ENCODE measurements at regions not wholly inside any gene's neighbourhood (a gene's known extent, or its start where the extent isn't known, plus 50 kb on each side); places are given as distances from the start of the nearest gene placed in this dataset.
"Not testable (repeated sequence)": the region's sequence is repeated elsewhere in the genome, so short reads cannot be mapped to it uniquely, and the experiment has no call there.

DNA sequence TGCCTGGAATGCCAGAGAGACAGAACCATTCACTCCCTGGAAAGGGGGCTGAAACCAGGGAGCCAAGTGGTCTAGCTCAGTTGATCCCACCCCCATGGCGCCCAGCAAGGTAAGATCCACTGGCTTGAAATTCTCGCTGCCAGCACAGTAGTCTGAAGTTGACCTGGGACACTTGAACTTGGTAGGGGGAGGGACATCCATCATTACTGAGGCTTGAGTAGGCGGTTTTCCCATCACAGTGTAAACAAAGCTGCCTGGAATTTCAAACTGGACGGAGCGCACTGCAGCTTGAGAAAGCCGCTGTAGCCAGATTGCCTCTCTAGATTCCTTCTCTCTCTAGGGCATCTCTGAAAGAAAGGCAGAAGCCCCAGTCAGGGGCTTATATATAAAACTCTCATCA, 310.7 kb upstream of the DPPA4 start:
- DNase-seq (ENCODE audit: extremely low read depth in 1 of 2, low read depth in 1 of 2): no peak

DNA sequence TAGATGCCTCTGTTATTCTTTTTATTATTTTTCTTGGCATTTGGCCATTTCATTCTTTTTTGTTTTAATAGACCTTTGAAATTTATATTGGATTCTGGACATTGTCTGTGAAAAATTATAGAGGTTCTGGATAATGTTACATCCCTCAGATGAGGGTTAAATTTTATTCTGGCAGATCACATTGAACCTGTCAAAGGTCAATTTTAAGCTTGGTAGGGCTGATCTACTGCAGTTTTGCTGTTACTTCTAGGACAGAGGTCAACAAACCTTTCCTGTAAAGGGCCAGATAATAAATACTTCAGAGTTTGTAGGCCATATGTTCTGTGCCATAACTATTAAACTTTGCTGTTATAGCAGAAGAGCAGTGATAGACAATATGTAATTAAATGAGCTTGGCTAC, 318.9 kb upstream of the DPPA4 start:
- no peak for DNase-seq (ENCODE audit: extremely low read depth in 1 of 2, low read depth in 1 of 2)

DNA sequence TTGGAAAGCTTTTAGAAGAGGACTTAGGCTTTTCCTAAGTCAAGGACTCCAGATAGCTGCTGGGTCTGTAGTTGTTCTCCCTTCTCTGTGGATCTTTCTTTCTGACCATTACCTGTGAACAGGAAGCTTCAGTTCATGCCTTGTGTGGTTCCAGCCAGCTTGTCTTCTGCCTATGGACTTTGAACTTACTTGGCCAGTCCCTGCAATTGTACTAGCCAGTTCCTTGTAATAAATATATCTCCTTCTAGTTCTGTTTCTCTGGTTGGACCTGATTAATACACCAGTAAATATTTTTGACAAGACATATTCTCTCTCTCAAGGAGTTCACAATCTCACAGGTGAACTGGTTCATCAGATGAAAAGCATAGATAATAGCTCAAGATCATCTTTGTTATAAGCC, 341.3 kb upstream of the DPPA4 start:
- no peak for DNase-seq (ENCODE audit: extremely low read depth in 1 of 2, low read depth in 1 of 2)

DNA sequence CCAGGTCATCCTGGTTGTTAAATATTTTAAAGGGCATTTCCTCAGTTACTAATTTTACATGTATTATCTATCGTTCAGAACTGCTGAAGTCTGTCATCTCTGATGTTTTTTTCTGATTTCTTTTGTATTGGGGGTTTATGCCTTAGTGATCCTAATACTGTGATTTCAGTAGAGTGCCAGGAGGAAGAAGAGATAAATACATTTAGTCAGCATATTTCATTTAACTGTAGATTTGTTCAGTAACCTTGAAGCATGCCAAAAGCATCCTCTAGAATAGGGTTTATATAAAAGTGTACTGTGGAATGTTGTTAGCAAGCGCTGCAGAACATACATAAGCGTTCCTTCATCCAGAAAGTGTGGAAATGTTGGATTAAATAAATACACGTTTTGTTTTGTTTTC, 342.3 kb upstream of the DPPA4 start:
- no peak for DNase-seq (ENCODE audit: extremely low read depth in 1 of 2, low read depth in 1 of 2)

DNA sequence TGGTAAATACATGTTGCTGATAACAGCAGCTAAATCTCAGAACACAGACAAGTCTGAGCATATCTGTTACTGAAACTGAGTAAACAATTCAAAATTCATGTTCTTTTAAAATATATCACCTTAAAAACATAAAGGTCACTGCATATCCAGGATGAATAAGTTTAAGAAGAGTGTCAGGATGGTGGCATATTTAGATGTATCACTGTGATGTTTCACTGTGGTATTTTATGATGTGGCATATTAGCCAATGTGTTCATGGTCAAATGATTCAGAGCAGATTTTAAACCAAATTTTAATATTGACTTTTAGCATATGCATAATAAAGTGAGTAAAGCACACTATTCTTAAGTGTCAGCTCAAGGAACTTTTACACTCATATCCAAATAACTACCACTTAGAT, 346.4 kb upstream of the DPPA4 start:
- DNase-seq (ENCODE audit: extremely low read depth in 1 of 2, low read depth in 1 of 2): no peak

DNA sequence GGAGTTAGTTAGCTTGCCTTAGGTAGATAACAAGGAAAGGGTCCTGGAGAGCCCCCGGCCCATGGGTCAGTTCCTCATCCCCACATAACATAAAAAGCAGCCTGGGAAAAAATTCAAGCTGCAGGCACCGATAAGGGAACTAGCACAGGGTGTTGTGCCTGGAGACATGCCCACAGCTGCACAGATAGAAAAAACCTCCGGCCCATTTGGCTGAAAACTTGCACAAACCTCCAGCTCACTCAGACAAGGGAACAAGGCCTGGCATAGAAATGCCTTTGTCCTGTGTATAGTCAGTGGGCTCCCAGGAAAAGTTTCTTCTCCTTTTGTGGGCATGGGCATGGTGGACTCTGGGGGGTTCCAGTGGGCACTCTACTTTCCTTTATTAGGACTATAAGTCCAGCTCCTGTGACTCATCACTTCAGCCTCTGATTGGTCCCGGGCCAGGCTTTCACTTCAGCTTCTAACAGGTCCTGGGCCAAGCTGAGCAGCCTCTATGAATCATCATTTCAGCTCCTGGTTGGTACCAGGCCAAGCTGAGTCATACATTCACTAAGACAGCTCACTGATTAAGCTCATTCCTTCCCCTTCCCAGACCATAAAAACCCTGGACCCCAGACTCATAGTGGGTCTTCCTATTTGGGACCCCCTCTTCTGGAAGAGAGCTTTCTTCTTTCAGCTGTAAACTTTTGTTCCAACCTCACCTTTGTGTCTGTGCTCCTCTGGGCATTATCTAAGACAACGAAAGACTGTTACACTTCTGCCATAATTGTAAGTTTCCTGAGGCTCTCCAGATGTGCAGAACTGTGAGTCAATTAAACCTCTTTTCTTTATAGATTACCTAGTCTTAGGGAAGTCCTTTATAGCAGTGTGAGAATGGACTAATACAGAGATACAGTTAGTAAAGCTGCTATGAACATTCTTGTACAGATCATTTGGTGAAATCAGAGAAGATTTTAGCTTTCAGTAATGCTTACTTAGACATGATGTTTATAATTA, 348.0 kb upstream of the DPPA4 start:
- DNase-seq (ENCODE audit: extremely low read depth in 1 of 2, low read depth in 1 of 2): no peak

DNA sequence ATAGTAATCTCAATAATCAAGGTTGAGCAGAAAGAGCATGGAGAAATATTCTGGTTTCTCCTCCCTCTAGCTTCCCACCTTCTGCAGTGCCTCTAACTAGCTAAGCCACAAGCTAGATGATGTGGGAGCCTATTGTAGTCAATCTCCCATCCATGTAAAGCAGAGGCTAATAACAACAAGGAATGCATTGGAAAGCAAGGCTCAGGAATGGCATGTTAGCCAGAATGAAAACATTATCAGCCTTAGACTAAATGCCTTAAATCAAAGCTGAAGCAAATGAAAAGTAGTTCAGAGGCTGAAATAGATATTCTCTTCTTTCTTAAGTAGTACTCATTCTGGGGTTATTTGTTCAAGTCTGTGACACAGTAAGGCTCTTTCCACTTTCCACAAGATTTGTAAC, 350.3 kb upstream of the DPPA4 start:
- DNase-seq (ENCODE audit: extremely low read depth in 1 of 2, low read depth in 1 of 2): no peak

DNA sequence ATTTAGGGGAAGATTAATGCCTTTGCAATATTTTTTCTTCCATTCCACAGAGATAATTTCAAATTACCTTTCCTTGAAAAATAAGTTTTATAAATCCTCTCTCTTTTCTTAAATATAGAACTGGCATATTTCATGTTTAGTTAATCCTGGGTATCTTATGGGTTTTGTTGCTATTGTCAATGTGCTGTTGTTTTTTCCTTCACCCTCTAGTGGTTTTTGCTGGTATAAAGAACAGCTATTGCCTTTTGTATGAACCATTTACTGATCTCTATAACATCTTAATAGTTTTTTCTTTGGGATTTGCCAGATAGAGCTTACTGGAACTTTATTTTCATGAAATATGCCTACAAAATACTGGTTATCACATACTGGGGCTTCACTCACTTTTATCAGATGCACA, 359.6 kb upstream of the DPPA4 start:
- DNase-seq (ENCODE audit: extremely low read depth in 1 of 2, low read depth in 1 of 2): no peak

DNA sequence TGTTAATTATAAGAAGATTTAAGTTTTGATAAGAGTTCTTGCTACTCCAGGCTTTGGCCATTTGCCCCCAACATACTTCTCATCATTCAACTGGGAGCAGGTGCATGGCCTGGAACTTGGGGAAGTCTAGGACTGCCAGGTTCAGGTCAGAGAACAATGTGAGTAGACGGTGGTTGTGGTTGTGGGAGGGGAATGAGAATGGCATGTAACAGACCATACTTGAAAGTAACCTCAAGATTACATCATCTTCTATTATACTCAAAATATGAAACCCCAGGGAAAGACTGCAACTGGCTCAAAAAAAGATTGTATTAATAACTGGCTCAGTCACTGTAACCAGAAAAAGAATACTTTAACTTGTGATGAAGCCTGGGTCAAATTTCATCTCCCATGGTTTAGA, 364.9 kb upstream of the DPPA4 start:
- peak in 1 of 2 donors; percentile 4 for DNase-seq (ENCODE audit: extremely low read depth in 1 of 2, low read depth in 1 of 2)

DNA sequence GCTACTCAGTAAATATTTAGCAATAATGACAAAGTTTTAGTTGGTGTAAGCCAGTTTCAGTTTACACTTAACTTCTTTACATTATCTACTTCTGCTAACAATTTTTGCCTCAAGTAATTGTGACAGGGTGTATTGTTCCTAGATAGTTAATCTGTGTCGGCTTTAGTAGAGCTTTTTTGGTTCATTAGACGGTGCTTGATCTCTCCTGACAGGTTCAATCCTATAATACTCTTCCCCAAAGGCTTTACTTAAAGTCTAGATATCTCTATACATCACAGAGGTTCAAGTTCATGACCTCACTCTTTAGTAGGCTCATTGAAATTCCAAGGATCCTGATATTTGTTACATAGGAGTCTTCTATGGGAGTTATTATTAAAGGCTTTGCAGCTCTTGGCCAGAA, 365.6 kb upstream of the DPPA4 start:
- DNase-seq (ENCODE audit: extremely low read depth in 1 of 2, low read depth in 1 of 2): no peak

DNA sequence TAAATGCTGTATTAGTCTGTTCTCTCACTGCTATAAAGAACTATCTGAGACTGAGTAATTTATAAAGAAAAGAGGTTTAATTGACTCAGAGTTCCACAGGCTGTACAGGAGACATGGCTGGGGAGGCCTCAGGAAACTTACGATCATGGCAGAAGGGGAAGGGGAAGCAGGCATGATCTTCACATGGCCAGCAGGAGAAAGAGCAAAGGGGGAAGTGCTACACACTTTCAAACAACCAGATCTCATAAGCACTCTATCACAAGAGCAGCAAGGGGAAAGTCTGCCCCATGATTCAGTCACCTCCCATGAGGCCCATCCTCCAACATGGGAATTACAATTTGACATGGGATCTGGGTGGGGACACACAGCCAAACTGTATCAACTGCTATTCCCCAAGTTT, 367.8 kb upstream of the DPPA4 start:
- not testable (repeated sequence) for DNase-seq (ENCODE audit: extremely low read depth in 1 of 2, low read depth in 1 of 2)

DNA sequence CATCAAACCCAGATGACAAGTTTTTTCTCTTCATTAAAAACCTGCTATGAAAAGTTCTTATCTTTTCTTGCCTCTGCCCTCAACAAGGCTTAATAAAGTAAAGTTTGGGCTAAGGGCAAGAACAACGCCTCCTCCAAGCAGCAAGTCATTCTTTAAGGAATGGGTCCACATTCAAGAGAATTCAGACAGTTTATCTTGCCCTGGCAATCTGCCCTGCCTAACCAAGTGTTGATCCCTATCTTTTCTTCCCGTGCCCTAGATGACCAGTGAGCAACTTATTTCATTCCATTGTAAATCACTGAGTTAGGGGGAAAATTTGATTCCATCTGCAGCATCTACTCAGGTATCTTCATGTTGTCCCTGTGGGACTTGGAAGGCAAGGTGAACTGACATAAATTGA, 370.3 kb upstream of the DPPA4 start:
- DNase-seq (ENCODE audit: extremely low read depth in 1 of 2, low read depth in 1 of 2): no peak

DNA sequence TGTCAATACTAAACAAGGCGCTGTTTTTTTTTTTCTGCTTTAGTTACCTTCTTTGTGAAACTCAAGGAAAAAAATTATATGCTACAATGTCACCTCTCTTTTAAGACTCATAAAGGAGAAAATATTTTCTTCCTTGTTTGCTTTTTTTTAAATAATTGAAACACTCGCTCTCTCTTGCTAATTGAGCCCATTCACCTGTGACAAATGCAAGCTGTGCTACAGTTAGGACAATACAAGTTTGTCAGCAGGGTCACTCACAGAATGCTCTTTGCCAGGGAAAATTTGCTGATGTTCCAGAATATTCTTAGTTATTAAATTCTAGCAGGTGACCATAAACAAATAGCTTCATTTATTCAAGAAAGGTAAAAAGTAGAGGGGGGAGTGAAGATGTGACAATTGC, 375.9 kb upstream of the DPPA4 start:
- DNase-seq (ENCODE audit: extremely low read depth in 1 of 2, low read depth in 1 of 2): no peak

DNA sequence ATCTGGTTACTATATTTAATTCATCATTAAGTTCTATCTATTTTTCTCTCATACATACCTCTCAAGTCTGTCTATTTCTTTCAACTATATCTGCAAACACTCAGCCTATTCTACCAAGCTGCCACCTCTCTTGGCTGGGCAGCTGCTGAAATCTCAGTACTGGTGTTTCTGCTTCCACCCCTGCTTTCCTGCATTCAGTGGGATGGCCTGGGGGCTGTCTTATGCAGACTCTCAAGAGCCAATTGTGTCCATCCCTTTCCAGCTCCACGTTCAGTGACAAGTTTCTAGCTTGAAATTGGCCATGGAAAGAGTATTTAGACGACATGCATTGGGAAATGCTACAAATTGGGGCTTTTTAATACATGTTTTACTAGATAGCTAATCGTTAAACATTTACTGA, 378.4 kb upstream of the DPPA4 start:
- no peak for DNase-seq (ENCODE audit: extremely low read depth in 1 of 2, low read depth in 1 of 2)

DNA sequence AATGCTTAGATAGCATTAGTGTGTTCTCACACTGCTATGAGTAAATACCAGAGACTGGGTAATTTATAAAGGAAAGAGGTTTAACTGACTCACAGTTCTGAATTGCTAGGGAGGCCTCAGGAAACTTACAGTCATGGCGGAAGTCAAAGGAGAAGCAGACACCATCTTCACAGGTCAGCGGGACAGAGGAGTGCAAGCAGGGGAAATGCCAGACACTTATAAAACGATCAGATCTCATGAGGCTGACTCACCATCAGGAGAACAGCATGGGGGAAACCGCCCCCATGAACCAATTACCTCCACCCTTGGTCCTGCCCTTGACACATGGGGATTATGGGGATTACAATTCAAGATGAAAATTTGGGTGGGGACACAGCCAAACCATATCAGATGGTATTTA, 381.5 kb upstream of the DPPA4 start:
- DNase-seq (ENCODE audit: extremely low read depth in 1 of 2, low read depth in 1 of 2): no peak

DNA sequence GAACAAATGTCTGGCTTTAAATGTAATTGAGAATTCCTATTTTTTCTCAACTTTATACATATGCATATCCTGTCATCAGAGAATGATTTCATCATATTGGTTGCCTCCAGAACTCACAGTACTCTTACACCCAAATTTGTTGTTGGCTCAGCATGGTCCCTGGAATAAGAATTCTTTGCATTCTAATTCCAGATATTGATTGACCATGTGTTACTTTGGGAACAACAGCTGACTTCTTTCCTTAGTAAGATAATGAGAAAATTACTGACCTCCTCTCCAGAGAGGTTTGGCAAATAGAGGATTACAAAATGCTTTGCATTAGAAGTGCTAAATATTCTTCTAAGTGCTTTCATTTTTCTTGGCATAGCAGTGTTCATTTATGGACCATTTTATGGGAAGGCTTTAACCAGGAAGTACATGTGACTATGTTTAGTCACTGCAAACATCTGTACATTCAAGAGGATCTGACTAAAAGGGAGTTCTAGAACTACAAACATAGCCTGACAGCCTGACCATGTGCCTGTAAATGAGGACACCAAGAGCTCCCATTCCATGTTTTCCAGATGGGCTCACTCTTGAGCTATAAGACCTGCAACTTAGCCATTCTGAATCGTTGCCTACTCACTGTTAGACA, 391.6 kb upstream of the DPPA4 start:
- no peak for DNase-seq (ENCODE audit: extremely low read depth in 1 of 2, low read depth in 1 of 2)

DNA sequence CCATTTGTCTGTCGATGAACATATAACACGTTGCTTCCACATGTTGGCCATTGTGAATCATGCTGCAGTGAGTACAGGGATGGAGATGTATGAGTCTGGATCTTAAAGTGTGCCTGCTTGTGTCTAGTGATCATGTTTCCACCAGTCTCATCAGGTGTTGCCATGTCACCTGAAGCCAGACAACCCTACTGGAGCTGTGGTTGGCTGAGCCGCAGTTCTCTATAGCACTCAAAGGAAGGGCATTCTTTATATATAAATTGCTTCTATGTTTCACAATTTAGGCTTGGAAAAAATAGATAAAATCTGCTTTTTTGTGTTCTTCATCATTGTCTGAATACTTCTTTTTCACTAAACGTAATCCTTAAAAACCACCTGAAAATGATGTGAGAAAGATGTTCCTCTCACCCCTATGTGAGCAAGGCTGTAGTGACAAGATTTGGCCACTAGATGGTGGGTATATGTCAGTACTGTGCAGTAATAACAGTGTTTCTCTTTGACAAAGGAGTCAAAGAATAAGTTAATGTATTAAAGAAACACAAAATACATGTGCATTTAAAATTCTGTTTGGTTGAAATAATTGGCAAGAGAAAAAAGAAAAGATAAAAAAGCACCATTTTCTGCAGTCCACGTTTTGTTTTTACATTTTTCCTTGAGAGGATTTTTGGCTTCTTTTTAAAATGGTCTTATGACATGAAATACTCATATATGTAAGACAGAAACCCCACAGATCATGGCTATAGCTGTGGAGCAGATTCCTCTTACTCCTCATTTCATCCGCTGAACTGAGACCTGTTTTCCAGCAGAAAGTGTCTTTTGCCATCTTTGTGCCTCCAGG, 394.5 kb upstream of the DPPA4 start:
- DNase-seq (ENCODE audit: extremely low read depth in 1 of 2, low read depth in 1 of 2): peak in 1 of 2 donors; percentile 29

DNA sequence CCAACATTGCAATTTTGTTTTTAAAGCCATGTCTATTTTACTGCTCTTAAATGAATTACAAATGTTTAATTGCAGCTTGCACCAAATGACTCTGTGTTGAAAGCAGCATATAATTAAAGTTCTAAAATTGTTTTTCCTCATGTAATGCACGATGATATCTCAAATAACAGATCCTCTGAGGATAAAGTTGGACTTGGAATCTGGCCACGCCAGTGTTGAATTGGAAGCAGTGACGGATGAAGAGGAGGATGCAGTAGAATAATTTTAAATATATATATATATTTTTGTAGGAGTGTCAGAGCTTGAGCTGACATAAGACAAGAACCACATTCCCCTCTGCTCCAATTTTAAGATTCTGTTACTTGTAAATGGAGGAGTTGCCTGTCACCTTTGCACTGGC, 406.6 kb upstream of the DPPA4 start:
- DNase-seq (ENCODE audit: extremely low read depth in 1 of 2, low read depth in 1 of 2): no peak

DNA sequence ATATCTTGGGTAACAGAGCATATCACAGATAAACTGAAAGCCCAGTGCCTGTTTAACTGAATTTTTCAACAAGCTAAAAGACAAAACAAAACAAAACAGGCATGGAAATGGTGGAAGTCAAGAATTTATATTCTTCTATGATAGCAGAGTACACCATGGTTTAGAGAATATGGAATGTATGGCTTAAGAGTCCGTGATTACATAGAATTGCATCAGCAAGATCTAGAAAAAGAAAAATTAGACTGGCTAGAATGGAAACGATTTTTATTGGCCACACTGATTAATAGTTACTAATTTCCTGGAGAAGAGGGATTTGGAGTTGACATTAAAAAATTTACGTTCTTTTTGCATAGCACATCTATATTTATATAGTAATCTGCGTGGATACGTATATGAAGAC, 435.2 kb upstream of the DPPA4 start:
- DNase-seq (ENCODE audit: extremely low read depth in 1 of 2, low read depth in 1 of 2): no peak

DNA sequence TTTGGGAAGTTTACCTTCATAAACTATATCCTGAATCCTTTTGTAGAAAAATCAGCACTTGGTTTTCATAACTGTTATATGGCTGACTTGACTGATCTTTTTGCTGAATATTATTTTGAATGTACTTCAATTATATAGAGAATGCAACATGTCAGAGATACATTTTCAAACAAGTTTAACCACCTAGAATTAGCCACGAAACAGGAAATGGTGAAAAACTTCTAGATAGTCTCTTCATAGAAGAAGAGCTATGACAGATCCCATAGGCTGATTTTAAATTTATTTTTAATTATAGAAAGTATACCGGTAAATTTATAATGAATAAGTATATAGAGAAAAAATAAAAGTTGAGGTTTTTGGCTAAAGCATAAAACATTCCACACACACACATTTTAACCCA, 436.8 kb upstream of the DPPA4 start:
- DNase-seq (ENCODE audit: extremely low read depth in 1 of 2, low read depth in 1 of 2): no peak

DNA sequence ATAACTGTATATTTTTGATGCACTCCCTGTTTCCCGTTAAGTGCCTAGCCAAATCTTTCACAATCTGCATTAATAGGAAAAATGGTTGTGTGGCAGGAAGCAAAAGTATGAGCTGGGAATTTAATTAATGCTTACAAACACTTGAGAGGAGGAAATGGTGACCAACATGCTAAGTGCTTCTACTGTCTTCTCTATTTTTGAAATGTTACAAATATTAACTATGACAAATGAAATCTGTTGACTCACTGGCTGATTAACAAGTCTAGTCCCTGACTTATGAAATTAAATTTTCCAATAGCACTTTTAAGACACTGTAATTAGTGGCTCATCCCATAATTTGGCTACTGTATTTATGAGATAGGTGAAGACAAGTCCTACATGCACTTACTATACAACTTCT, 446.9 kb upstream of the DPPA4 start:
- DNase-seq (ENCODE audit: extremely low read depth in 1 of 2, low read depth in 1 of 2): no peak

Measured in stimulated activated CD8-positive, alpha-beta memory T cell treated with anti-CD3 and anti-CD28 coated beads, Interleukin-7, amount 100 ng/mL, for 48 hours (primary cell).